Nucleus accumbens (tissue), 56 donors: ENCODE measurements at regions not wholly inside any gene's neighbourhood (a gene's known extent, or its start where the extent isn't known, plus 50 kb on each side); places are given as distances from the start of the nearest gene placed in this dataset.

ENCODE experiments used
- DNase-seq, 56 donors: peaks; one replicate each; lab custom pipeline; 2025; lab: John Stamatoyannopoulos, UW

DNA sequence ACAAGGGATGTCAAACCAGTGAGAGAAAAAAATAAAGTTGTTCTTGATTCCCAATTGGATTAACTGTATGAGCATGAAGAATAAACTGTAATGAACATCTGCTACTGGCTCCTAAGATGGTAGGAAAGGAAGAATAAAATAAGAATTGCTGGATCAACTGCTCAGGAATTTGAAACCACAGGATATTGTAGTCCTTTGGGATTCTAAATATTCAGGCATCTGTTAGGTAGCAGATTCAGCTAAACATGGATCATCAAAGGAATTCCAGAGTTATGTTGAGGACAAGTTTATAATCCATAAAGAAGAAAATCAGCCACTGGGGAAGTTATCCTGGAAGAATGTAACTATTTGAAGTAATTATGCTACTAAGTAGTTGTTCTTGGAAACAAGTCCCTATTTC lies 65.8 kb downstream of the ISL1 start:
- DNase-seq = no peak

- no peak for DNase-seq
These were observed 69.3 kb downstream of the ISL1 start for GRCh38 chr5:51452562-51452961.

- DNase-seq = peak in 3 of 56 donors; percentile 1 to 3 (median 2)
These were observed 81.9 kb downstream of the ISL1 start for GRCh38 chr5:51465165-51465564.

DNA sequence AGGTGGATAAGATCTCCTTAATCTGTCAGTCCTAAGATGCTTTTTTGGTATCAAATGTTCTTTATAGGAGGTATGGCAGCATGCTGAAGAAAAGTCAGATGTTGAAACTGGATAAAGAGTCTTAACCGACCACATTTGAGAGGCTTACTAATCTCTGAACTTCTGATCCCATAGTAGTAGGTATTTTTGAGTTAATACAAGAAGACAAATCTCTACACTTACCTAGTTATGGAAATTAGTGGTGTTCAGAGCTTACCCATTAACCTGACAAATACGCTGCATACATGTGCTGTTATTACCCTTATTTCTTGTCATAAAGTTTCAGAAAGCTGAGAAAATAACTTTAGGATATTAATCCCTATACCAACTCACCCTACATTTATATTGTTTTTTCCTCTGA lies 83.0 kb downstream of the ISL1 start:
- no peak for DNase-seq

DNA sequence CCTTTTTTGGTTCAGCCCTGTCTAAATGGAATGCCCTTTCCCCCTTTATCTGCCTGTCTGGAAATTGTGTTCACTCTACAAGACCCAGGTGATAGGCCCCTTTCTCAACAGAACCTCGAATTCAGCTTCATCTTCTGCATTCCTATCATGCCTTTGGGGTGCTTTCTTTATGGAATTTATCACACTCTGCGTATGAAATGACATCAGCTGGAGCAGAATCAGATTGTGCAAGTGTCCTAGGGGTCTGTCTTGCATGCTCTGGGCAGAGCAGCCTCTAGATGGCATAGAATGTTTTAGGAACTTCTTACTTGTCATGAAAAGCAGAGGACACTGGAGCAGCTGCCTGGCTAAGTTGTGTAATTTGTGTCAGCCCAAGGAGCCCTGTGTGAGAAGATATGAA lies 84.9 kb downstream of the ISL1 start:
- no peak for DNase-seq

GRCh38 chr5:51471630-51472029 lies 88.4 kb downstream of the ISL1 start:
- no peak for DNase-seq

- no peak for DNase-seq
These were observed 89.2 kb downstream of the ISL1 start for GRCh38 chr5:51472472-51472871.

GRCh38 chr5:51475628-51476027 lies 92.4 kb downstream of the ISL1 start:
- no peak for DNase-seq

- no peak for DNase-seq
These were observed 93.2 kb downstream of the ISL1 start for GRCh38 chr5:51476431-51476830.

DNA sequence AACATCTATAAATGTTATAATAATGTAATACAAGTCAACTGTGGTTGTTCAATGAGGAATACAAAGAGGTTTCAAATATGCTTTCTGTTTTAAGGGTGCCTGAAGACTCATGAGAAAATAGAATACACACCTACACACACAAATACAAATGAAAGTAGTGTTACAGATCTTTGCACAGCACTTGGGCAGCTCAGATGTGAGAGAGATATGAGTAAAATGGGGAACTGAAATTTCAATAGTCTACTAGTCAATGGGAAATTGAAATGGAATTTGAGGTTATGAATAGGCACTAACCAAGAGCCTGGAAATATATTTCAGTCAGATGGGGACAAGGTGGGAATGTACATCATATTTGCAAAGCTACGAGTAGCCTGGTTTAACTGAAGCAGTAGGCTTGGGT lies 96.6 kb downstream of the ISL1 start:
- DNase-seq = no peak

DNA sequence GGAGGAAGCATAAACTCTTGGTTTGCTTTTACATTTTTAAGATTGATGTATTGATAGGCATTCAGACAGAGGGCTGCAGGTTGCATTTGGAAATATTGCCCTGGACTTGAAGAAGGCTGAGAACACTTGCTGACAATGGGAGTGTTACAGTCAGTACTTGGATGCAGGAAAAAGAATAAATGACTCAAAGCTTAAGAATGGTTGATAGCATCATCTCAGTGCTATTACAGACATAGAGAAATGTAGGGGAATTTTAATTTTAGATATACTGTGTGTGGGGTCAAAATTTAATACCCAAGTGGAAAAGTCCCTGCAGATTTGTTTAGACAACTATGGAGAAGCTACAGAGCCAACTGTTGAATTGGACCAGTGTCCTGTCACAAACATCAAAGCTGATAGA lies 101.1 kb downstream of the ISL1 start:
- no peak for DNase-seq

- DNase-seq = no peak
These were observed 102.9 kb downstream of the ISL1 start for GRCh38 chr5:51486158-51486557.

GRCh38 chr5:51487952-51488351 lies 104.7 kb downstream of the ISL1 start:
- DNase-seq = no peak

GRCh38 chr5:51488803-51489642 lies 105.8 kb downstream of the ISL1 start:
- no peak for DNase-seq

GRCh38 chr5:51494821-51495220 lies 111.6 kb downstream of the ISL1 start:
- DNase-seq = no peak

DNA sequence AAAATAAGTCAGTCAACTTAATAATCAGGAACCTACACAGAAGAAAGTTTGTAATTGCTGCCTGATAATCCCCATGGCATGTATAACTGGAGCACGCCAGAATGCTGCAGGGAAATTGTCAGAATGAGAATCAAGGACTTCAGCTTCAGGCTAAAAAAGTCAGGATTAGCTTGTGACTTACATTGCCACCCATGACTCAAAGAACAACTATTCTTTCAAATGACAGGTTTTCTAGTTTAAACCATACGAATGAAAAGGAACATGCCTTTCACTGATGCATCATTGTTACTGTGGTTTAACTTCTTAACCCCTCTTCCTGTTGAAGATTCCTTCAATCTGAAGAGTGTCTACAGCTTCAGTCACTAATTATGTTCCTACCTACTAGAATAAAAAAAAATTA lies 112.4 kb downstream of the ISL1 start:
- DNase-seq = peak in 2 of 56 donors; percentile 1

GRCh38 chr5:51517838-51518237 lies 134.6 kb downstream of the ISL1 start:
- no peak for DNase-seq

GRCh38 chr5:51518607-51519006 lies 135.4 kb downstream of the ISL1 start:
- no peak for DNase-seq

DNA sequence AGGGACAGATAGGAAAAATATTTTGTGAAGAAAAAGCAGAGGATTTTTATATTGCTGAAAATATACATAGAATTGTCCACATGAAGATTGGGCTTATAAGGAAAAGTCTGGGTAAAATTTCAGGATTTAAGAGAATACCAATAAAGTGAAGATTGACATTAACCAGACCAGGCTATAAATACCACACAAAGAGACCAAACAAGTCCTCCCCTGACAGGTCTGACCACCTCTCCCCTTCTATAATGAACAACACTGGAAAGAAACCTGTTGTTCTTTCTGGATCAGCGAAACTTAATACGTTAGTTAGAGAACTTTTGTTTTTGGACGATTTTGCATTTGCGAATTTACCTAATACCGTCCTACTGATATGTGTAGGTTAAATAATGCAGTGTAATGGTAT lies 138.3 kb downstream of the ISL1 start:
- no peak for DNase-seq

DNA sequence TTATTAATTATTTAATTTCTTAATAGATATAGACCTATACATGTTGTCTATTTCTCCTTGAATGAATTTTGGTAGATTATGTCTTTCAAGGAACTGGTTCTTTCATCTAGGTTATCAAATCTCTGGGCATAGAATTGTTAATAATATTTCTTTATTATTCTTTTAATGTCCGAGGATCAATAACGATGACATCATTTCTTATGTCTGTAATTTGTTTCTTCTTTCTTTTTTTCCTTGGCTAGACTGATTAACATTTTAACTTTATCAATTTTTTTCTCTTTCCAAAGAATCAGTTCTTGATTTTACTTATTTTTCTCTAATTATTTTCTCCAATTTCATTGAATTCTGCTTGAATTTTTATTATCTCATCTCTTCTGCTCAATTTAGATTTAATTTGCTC lies 156.0 kb downstream of the ISL1 start:
- DNase-seq = no peak

DNA sequence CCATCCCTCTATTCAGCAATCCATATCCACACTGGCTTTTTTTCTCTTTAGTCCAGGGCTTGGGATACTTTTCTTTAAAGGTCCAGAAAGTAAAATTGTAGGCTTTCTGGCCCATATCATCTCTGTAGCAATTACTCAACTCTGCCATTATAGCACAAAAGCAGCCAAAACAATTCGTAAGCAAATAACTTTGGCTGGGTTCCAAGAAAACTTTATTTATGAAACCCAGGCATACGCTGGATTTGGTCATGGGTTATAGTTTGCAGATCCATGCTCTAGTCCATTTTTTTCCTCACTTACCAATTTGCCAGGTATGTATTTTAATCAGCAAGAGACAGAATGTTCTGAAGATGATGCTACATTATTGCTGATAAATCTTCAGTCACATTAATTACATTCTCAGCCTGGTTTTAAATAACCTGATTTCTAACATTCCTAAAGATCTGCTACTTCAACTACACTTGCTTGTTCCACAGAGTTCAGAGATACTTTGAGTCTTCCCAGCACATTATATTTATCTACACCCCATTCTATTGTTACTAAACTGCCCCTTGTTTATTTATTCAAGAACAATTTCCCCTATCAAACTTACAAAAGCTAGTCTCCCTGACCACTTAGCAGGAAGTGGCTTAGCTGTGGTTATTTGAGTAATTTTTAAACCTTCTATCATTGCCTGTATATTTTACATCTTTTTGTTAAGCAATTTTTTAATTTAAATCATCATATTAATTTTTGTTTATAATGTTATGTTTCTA lies 161.0 kb downstream of the ISL1 start:
- no peak for DNase-seq

DNA sequence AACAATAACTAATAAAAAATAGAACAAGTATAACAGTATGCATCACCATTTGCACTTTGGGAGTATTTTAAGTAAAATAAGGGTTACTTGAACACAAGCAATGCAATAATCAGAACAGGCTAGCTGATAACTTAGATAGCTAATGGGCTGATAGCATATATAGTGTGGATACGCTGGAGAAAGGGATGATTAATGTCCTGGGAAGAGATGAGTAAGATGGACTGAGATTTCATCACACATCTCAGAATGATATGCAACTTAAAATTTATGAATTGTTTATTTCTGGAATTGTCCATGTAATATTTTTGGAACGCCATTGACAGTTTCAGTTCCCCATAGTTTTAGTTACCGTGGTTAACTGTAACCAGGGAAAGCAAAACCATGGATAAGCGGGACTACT lies 173.6 kb downstream of the ISL1 start:
- no peak for DNase-seq
